Activated CD8-positive, alpha-beta T cell treated with anti-CD3 and anti-CD28 coated beads, Interleukin-2, amount 10 ng/mL, durations not matched to agents 7 days and 5 days (primary cell): ENCODE measurements at regions not wholly inside any gene's neighbourhood (a gene's known extent, or its start where the extent isn't known, plus 50 kb on each side); places are given as distances from the start of the nearest gene placed in this dataset.

ENCODE experiments used
- ATAC-seq: fragments of 150-1000 bp; cut with Tn5 transposase; one replicate; pipeline ENCODE4 v1.10.0; 2021; ENCODE audit warnings: moderate library complexity
- CTCF ChIA-PET: fragments of 350-600 bp; sonication (Branson Sonifier 250); formaldehyde crosslinking; loops from one replicate; lab custom pipeline; 2021; ENCODE audit warnings: antibody characterized with exemption; lab: Charles Lee
- POLR2A ChIA-PET: fragments of 350-600 bp; sonication (Branson Sonifier 250); formaldehyde crosslinking; loops from one replicate; lab custom pipeline; 2021; ENCODE audit warnings: antibody characterized with exemption; lab: Charles Lee
- DNase-seq: peaks from one replicate; pipeline ENCODE4 v3.0.0-alpha.2; 2020
- H3K27ac Mint-ChIP-seq: one replicate; pipeline ENCODE4 v1.8.0; 2021; ENCODE audit warnings: mild to moderate bottlenecking, mixed read lengths
- H3K27me3 Mint-ChIP-seq: one replicate; pipeline ENCODE4 v1.8.0; 2021; ENCODE audit warnings: low read depth, mixed read lengths
- H3K36me3 Mint-ChIP-seq: one replicate; pipeline ENCODE4 v1.8.0; 2021; ENCODE audit warnings: low read depth, mixed read lengths
- H3K4me1 Mint-ChIP-seq: one replicate; pipeline ENCODE4 v1.8.0; 2021; ENCODE audit warnings: low read depth, mixed read lengths
- H3K4me3 Mint-ChIP-seq: one replicate; pipeline ENCODE4 v1.8.0; 2021; ENCODE audit warnings: mild to moderate bottlenecking, mixed read lengths
- H3K9me3 Mint-ChIP-seq: one replicate; pipeline ENCODE4 v1.8.0; 2022; ENCODE audit warnings: mixed read lengths; ENCODE audit not compliant: insufficient read depth

DNA sequence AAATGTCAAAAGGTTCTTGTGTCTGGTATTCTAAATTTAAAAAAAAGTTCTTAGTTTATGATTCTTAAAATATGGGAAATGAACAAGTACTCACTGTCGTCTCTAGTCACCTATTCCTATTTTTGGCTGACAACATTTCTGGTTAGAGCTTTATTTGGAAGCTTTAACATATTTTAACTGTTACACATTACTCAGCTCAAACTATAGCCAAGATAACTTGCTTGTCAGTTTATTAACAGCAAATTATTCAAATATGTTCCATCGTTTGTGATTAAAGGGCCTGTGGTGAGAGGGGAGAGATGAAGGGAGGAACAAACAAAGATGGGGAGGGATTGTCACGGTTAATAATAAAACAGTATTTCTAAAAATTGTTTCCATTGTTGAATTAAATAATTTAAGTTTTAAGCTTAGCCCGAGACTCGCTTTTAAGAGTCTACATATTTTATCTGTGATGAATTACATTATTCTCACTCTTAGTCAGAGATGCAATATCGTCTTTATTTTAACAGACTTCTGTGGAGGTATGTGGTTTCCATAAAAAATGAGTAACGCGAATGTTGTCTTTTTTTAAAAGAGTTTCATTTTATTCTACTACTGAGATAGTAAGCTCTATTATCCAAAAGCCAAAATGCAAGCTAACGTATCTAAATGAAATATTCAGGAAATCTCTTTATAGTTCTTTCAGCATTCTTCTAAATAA, 321.9 kb upstream of the PMFBP1 start:
- H3K27me3 Mint-ChIP-seq = no peaks in the 10 kb centered on the region
- no peak for ATAC-seq
- POLR2A ChIA-PET = no interaction called here

DNA sequence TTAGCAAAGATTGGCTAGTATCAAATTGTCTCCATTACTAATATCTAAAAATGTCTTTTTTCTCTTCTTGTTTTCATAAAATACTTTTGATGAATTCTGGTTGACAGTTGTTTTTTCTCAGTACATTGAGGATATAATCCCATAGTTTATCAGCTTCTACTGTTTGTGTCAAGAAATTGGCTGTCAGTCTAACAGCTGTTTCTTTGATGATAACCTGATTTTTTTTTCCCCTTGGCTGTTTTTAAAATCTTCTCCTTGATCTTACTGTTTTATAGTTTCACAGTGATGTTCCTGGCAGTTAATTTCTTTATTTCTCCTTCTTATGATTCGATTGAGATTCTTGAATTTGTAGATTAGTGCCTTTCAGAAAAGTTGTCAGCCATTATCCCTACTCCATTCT, 315.3 kb upstream of the PMFBP1 start:
- no peak for ATAC-seq
- Mint-ChIP-seq H3K9me3 (no peaks in the 10 kb centered on the region), H3K4me3 (no peak overlapping the region), H3K4me1 (peaks cover 8% of the 10 kb centered on the region), H3K36me3 (no peaks in the 10 kb centered on the region), H3K27ac (no peak overlapping the region), H3K27me3 (no peaks in the 10 kb centered on the region)
- POLR2A ChIA-PET = no interaction called here
- DNase-seq = no peak
- CTCF ChIA-PET = no interaction called here

More for the DNA sequence above, 321.9 kb upstream of the PMFBP1 start:
- no peak overlapping the region for H3K4me3 Mint-ChIP-seq
- no peak for DNase-seq
- H3K36me3 Mint-ChIP-seq = no peaks in the 10 kb centered on the region
- no peak overlapping the region for H3K27ac Mint-ChIP-seq
- H3K9me3 Mint-ChIP-seq = no peaks in the 10 kb centered on the region
- H3K4me1 Mint-ChIP-seq = no peaks in the 10 kb centered on the region
- CTCF ChIA-PET = interaction anchor here (1.1 kb wide), 1 partner anchor 10 kb away, joined by 3 read pairs; no protein-coding TSS in a partner anchor

DNA sequence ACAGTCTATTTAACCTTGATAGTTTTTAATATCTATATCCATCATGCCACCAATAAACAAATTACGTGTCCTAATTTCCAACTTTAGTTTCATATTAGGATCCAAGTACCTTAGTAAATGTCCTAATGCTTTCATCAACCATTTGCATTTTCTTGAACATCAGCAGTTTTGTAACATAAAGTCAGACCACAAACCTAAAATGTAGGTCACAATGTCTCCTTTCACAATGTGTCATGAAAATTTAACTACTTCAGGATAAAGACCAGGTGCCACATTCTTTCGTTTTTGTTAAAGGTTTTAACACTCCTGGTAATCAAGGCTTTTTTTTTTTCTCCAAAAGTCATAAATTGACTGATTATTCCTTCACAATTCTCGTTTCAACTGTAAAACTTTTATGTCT, 310.7 kb upstream of the PMFBP1 start:
- H3K27me3 Mint-ChIP-seq = no peaks in the 10 kb centered on the region
- H3K9me3 Mint-ChIP-seq = no peaks in the 10 kb centered on the region
- peaks cover 6% of the 10 kb centered on the region for H3K36me3 Mint-ChIP-seq
- peaks cover 22% of the 10 kb centered on the region for H3K4me1 Mint-ChIP-seq
- ATAC-seq (no peak), DNase-seq (no peak)
- H3K27ac Mint-ChIP-seq = no peak overlapping the region
- ChIA-PET CTCF (no interaction called here), POLR2A (no interaction called here)
- no peak overlapping the region for H3K4me3 Mint-ChIP-seq

DNA sequence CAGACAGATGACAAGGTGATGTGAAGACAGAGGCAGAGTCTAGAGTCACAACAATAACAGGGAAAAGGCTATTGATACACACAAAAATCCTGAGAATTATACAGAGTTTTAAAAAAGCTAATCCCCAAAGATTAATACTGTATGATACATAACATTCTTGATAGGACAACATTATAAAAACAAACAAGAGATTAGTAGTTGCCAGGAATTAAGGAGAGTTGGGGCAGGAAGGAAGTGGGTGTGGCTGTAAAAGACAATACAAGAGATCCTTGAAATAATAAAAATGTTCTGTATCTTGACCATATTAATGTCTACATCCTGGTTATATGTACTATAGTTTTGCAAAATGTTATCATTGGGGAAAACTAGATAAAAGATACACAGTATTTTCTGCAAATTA, 309.5 kb upstream of the PMFBP1 start:
- Mint-ChIP-seq H3K27me3 (no peaks in the 10 kb centered on the region), H3K4me1 (peaks cover 22% of the 10 kb centered on the region), H3K27ac (no peak overlapping the region), H3K4me3 (no peak overlapping the region), H3K36me3 (peaks cover 6% of the 10 kb centered on the region), H3K9me3 (no peaks in the 10 kb centered on the region)
- ChIA-PET POLR2A (no interaction called here), CTCF (no interaction called here)
- ATAC-seq = no peak
- no peak for DNase-seq

DNA sequence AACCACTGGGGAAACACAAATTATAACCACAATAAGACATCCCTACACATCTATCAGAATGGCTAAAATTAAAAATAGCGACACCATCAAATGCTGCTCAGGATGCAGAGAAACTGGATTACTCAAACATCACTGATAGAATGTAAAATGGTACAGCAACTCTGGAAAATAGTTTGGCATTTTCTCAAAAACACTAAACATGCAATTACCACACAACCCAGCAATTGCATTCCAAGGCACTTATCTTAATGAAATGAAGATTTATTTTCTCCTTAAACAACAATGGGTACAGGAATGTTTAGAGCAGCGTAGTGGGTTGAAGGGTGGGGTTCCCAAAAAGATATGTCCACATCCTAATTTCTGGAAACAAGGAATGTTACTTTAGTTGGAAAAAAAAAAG, 309.0 kb upstream of the PMFBP1 start:
- DNase-seq (no peak), ATAC-seq (no peak)
- Mint-ChIP-seq H3K4me1 (peaks cover 22% of the 10 kb centered on the region), H3K27me3 (no peaks in the 10 kb centered on the region), H3K9me3 (no peaks in the 10 kb centered on the region), H3K27ac (no peak overlapping the region), H3K4me3 (no peak overlapping the region), H3K36me3 (peaks cover 6% of the 10 kb centered on the region)
- POLR2A ChIA-PET = no interaction called here
- CTCF ChIA-PET = no interaction called here

DNA sequence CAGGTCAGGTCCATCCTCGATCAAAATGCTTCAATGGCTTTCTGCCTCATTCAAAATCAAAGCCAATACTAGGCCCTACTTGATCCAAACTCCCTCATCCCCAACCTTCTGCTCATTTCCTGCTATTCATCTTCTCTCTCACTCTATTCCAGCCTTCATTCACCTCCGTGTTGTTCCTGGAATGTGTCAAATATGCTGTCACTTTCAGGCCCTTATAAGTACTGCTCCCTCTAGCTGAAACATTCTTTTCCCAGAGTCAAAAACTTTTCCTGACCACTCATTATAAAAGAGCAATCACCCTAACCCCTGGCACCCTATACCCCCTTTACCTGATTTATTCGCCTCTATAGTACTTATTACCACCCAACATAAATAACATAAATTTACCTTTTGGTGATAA, 303.7 kb upstream of the PMFBP1 start:
- ATAC-seq (no peak), DNase-seq (no peak)
- Mint-ChIP-seq H3K36me3 (peaks cover 6% of the 10 kb centered on the region), H3K9me3 (no peaks in the 10 kb centered on the region), H3K4me1 (peaks cover 11% of the 10 kb centered on the region), H3K4me3 (no peak overlapping the region), H3K27ac (no peak overlapping the region), H3K27me3 (no peaks in the 10 kb centered on the region)
- CTCF ChIA-PET = no interaction called here
- POLR2A ChIA-PET = no interaction called here

DNA sequence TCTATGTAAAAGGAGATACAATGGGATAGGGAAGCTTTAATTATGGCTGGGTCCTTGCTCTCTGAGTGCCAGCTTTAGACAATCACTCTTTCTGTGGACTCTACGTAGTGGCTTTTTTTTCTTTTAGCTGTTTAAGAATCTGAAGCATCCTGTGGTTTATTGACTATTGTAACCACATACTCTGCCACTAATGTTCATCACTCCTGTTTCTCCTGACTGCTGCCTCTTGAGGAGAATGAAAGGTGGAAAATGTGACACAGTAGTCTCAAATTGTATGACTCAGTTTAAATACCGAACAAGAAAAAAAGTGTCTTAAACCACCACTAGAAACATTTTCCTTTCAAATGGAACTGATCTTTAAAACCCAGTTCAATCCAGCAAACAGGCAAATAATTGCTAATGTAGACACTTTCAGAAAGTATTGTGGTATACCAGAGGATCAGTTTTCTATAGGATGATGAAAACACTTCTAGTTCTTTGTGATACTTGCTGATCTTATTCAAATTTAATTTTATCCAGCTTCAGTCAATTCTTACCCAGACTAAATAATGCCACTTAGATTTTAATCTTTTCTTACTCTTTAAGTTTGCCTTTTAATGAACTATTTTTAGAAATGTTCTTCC, 302.7 kb upstream of the PMFBP1 start:
- Mint-ChIP-seq H3K4me1 (peaks cover 10% of the 10 kb centered on the region), H3K9me3 (no peaks in the 10 kb centered on the region), H3K36me3 (peaks cover 6% of the 10 kb centered on the region), H3K27ac (no peak overlapping the region), H3K4me3 (no peak overlapping the region), H3K27me3 (no peaks in the 10 kb centered on the region)
- CTCF ChIA-PET = interaction anchor here (0.9 kb wide), 2 partner anchors 350 to 357 kb away, joined by 3 to 4 read pairs; no protein-coding TSS in a partner anchor
- POLR2A ChIA-PET = no interaction called here
- ATAC-seq = peak; percentile 44
- no peak for DNase-seq

DNA sequence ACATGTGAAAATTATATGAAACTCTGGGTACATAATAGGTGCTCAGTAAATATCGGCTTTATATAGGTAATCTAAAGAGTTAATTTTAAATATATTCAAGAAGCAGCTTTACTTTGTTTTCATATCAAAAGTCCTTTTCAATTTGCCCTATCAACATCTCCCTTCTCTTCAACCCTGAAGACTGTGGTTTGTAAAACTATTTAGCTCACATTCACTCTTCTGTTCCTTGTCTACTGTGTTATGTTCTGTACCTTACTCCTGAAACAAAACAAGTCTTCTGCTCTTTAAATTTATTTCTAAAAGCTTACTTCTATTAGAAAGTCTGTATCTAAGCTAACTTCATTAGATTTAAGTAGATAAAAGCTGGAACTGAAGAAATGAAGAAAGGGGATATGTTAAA, 301.7 kb upstream of the PMFBP1 start:
- H3K9me3 Mint-ChIP-seq = no peaks in the 10 kb centered on the region
- no peaks in the 10 kb centered on the region for H3K27me3 Mint-ChIP-seq
- POLR2A ChIA-PET = no interaction called here
- DNase-seq (no peak), ATAC-seq (no peak)
- no peak overlapping the region for H3K27ac Mint-ChIP-seq
- H3K4me1 Mint-ChIP-seq = peaks cover 10% of the 10 kb centered on the region
- peaks cover 6% of the 10 kb centered on the region for H3K36me3 Mint-ChIP-seq
- no peak overlapping the region for H3K4me3 Mint-ChIP-seq
- CTCF ChIA-PET = interaction anchor here (0.6 to 0.9 kb wide), 3 partner anchors 74 to 358 kb away, joined by 3 to 4 read pairs (median 3); no protein-coding TSS in a partner anchor

DNA sequence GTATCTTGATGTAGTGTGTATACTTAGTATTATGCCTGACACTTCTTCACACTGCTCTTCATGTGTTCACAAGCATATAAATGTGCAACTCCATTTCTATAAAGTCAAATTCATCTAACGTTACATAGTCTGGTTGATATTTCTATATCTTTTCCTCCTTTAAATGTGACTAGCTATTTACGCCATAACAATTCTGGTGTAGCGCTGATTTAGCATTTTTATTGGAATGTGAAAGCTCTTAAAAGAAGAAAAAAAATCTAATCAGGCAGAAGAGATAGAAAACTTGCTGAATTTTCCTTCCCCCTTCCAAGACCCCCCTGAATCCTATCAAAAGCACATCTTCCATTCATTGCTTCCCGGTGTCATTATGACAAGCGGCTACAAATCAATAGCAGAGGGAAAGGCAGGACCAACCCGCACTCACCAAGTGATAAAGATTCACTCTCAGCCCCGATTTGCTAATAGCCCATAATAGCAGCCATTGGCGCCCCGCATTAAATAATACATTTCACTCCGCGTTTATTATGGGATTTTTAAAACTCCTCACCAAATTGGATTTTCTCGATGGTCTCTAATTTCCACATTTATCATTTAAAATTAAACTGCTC, 299.5 kb upstream of the PMFBP1 start:
- CTCF ChIA-PET = no interaction called here
- peaks cover 10% of the 10 kb centered on the region for H3K4me1 Mint-ChIP-seq
- H3K27ac Mint-ChIP-seq = no peak overlapping the region
- H3K27me3 Mint-ChIP-seq = no peaks in the 10 kb centered on the region
- no peaks in the 10 kb centered on the region for H3K9me3 Mint-ChIP-seq
- DNase-seq (no peak), ATAC-seq (no peak)
- H3K4me3 Mint-ChIP-seq = no peak overlapping the region
- POLR2A ChIA-PET = no interaction called here
- H3K36me3 Mint-ChIP-seq = no peaks in the 10 kb centered on the region

DNA sequence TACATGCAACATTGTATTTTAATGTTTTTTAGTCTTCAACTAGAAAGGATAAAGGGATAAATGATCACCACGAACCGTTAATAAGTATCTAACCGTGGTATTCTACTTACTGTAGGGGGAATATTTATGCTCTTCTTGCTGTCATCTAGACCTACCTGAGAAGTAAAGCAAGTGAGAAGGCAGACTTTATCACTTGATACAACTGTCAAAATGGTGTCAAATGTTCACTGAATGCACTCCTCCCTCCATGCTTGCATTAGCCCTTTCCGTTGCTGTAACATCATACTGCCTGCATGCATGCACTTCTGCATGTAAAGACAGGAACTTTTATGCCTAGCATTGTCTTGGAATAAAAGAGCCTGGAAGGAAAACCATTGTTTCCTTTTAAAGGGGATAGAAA, 298.6 kb upstream of the PMFBP1 start:
- CTCF ChIA-PET = interaction anchor here (2.0 kb wide), 1 partner anchor 346 kb away, joined by 7 read pairs; no protein-coding TSS in a partner anchor
- Mint-ChIP-seq H3K36me3 (no peaks in the 10 kb centered on the region), H3K4me1 (peaks cover 10% of the 10 kb centered on the region), H3K27ac (no peak overlapping the region), H3K9me3 (no peaks in the 10 kb centered on the region), H3K4me3 (no peak overlapping the region), H3K27me3 (no peaks in the 10 kb centered on the region)
- POLR2A ChIA-PET = no interaction called here
- ATAC-seq (no peak), DNase-seq (no peak)

DNA sequence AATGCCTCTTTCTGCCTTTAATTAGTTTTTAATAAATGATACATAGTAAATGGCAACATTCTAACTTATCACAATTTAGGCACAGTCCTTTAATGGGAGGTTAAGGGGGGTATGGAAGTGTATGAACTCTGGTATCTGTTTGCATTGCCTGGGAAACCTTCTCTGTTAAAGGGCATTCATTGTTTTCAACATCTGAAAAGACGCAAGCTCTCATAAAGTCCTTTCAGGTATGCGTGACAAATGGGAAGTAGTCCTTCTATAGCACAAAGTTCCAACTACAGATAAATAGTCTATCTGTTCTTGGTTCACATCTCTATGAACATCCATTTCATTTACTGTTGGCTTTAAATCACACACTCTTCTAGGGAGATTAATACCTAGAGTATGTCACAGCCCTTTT, 298.0 kb upstream of the PMFBP1 start:
- no peak for DNase-seq
- Mint-ChIP-seq H3K27ac (no peak overlapping the region), H3K27me3 (no peaks in the 10 kb centered on the region), H3K9me3 (no peaks in the 10 kb centered on the region), H3K4me3 (no peak overlapping the region), H3K36me3 (no peaks in the 10 kb centered on the region), H3K4me1 (peaks cover 7% of the 10 kb centered on the region)
- ChIA-PET CTCF (interaction anchor here (2.0 kb wide), 1 partner anchor 345 kb away, joined by 7 read pairs; no protein-coding TSS in a partner anchor), POLR2A (no interaction called here)
- no peak for ATAC-seq

DNA sequence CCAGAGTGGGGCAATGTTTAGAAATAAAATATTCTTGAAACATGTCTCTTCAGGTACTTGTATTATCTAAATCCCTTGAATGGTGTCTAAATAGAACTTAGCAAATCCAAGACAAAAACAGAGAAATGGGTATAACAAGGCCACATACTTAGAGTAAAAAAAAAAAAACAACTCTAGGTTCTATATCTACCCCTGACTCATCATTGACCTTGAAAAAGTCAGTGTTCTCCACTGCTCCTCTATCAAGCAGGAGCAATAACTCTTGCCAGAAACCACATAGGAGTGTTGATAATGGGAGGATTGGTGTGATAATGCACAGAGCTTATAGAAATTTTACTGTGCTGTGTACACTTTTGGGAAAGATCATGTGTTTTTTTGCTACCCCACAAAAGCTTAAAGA, 296.6 kb upstream of the PMFBP1 start:
- ATAC-seq = no peak
- no peak overlapping the region for H3K4me3 Mint-ChIP-seq
- H3K4me1 Mint-ChIP-seq = no peaks in the 10 kb centered on the region
- H3K36me3 Mint-ChIP-seq = no peaks in the 10 kb centered on the region
- ChIA-PET CTCF (interaction anchor here (2.0 to 3.0 kb wide), 2 partner anchors 344 kb away, joined by 7 to 20 read pairs; no protein-coding TSS in a partner anchor), POLR2A (no interaction called here)
- no peak for DNase-seq
- H3K27ac Mint-ChIP-seq = no peak overlapping the region
- no peaks in the 10 kb centered on the region for H3K9me3 Mint-ChIP-seq
- H3K27me3 Mint-ChIP-seq = no peaks in the 10 kb centered on the region
